GM12878 (cell line): ENCODE measurements at regions not wholly inside any gene's neighbourhood (a gene's known extent, or its start where the extent isn't known, plus 50 kb on each side); places are given as distances from the start of the nearest gene placed in this dataset.

ENCODE experiments used
- MAX ChIP-seq: IDR thresholded peaks from 2 replicates; pipeline ENCODE4 v1.6.1; 2012; ENCODE audit warnings: low read depth, low read length, improper control_type of control experiment
- NRF1 ChIP-seq: conservative IDR thresholded peaks from 2 replicates; pipeline ENCODE4 v1.6.1; 2011; ENCODE audit warnings: mild to moderate bottlenecking, low read depth, low read length, improper control_type of control experiment
- RCOR1 ChIP-seq: conservative IDR thresholded peaks from 2 replicates; pipeline ENCODE4 v1.6.1; 2012; ENCODE audit warnings: low read depth, low read length, improper control_type of control experiment
- STAT1 ChIP-seq: fragments of 450-650 bp; conservative IDR thresholded peaks from 2 replicates; pipeline ENCODE4 v1.6.1; 2014; ENCODE audit warnings: antibody characterized with exemption, mild to moderate bottlenecking
- TAF1 ChIP-seq: IDR thresholded peaks from 2 replicates; pipeline ENCODE4 v1.6.1; 2011; ENCODE audit warnings: mild to moderate bottlenecking, low read depth, low read length, borderline replicate concordance
- TF ChIP-seq, protein P1 (sequence below): fragments of 450-650 bp; IDR thresholded peaks from 2 replicates; pipeline ENCODE4 v1.6.1; 2017; ENCODE audit warnings: low read depth, mild to moderate bottlenecking, moderate library complexity

GRCh38 chr3:30222441-30222840 is 384.0 kb upstream of the TGFBR2 start:
- TF ChIP-seq, protein P1, sequence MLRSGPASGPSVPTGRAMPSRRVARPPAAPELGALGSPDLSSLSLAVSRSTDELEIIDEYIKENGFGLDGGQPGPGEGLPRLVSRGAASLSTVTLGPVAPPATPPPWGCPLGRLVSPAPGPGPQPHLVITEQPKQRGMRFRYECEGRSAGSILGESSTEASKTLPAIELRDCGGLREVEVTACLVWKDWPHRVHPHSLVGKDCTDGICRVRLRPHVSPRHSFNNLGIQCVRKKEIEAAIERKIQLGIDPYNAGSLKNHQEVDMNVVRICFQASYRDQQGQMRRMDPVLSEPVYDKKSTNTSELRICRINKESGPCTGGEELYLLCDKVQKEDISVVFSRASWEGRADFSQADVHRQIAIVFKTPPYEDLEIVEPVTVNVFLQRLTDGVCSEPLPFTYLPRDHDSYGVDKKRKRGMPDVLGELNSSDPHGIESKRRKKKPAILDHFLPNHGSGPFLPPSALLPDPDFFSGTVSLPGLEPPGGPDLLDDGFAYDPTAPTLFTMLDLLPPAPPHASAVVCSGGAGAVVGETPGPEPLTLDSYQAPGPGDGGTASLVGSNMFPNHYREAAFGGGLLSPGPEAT = no peak
- TF ChIP-seq MAX (no peak), STAT1 (no peak), NRF1 (no peak), RCOR1 (no peak), TAF1 (no peak)
